Astrocyte (in vitro differentiated cells and primary cell): ENCODE measurements at regions not wholly inside any gene's neighbourhood (a gene's known extent, or its start where the extent isn't known, plus 50 kb on each side); places are given as distances from the start of the nearest gene placed in this dataset.

Experiments used
- DNase-seq: peaks from one replicate; pipeline ENCODE4 v3.0.0-alpha.2; 2010; ENCODE audit warnings: low read depth
- FAIRE-seq: peaks from 2 replicates; lab custom pipeline; 2011; peaks lifted over from hg19 to GRCh38; lab: Jason Lieb, UNC
- H2AFZ ChIP-seq: 2 replicates; pipeline ENCODE4 v1.6.0; 2012; ENCODE audit warnings: low read depth, low read length, inconsistent platforms
- H3K27ac ChIP-seq: 2 replicates; pipeline ENCODE4 v1.5.1; 2011; ENCODE audit warnings: low read depth, low read length, inconsistent platforms
- H3K27me3 ChIP-seq: 2 replicates; pipeline ENCODE4 v1.6.0; 2011; ENCODE audit warnings: low read length, inconsistent platforms; ENCODE audit not compliant: insufficient read depth
- H3K36me3 ChIP-seq: 2 replicates; pipeline ENCODE4 v1.5.1; 2011; ENCODE audit warnings: low read length, inconsistent platforms; ENCODE audit not compliant: insufficient read depth
- H3K4me1 ChIP-seq: 2 replicates; pipeline ENCODE4 v1.5.1; 2011; ENCODE audit warnings: low read length, inconsistent platforms; ENCODE audit not compliant: insufficient read depth
- H3K4me2 ChIP-seq: 2 replicates; pipeline ENCODE4 v1.6.0; 2012; ENCODE audit warnings: low read length, inconsistent platforms
- H3K4me3 ChIP-seq: 2 replicates; pipeline ENCODE4 v1.5.1; 2011; ENCODE audit warnings: low read depth, mild to moderate bottlenecking, low read length, inconsistent platforms; ENCODE audit not compliant: insufficient read depth
- H3K79me2 ChIP-seq: 2 replicates; pipeline ENCODE4 v1.6.0; 2012; ENCODE audit warnings: mild to moderate bottlenecking, low read length, inconsistent platforms; ENCODE audit not compliant: insufficient read depth
- H3K9ac ChIP-seq: 2 replicates; pipeline ENCODE4 v1.6.0; 2012; ENCODE audit warnings: mild to moderate bottlenecking, low read length, inconsistent platforms
- H3K9me3 ChIP-seq: 2 replicates; pipeline ENCODE4 v1.5.1; 2012; ENCODE audit warnings: low read depth, mild to moderate bottlenecking, low read length, inconsistent platforms; ENCODE audit not compliant: insufficient read depth
- H4K20me1 ChIP-seq: 2 replicates; pipeline ENCODE4 v1.6.0; 2012; ENCODE audit warnings: low read length, inconsistent platforms; ENCODE audit not compliant: insufficient read depth
- H3K27ac Mint-ChIP-seq: one replicate; pipeline ENCODE4 v1.8.0; 2021; ENCODE audit warnings: mild to moderate bottlenecking, mixed read lengths; ENCODE audit not compliant: unreplicated experiment
- H3K27me3 Mint-ChIP-seq: one replicate; pipeline ENCODE4 v1.8.0; 2021; ENCODE audit warnings: low read depth, mixed read lengths; ENCODE audit not compliant: unreplicated experiment
- H3K36me3 Mint-ChIP-seq: one replicate; pipeline ENCODE4 v1.8.0; 2021; ENCODE audit warnings: low read depth, mixed read lengths; ENCODE audit not compliant: unreplicated experiment
- H3K4me1 Mint-ChIP-seq: one replicate; pipeline ENCODE4 v1.8.0; 2021; ENCODE audit warnings: low read depth, mixed read lengths; ENCODE audit not compliant: unreplicated experiment
- H3K4me3 Mint-ChIP-seq: one replicate; pipeline ENCODE4 v1.8.0; 2021; ENCODE audit warnings: mild to moderate bottlenecking, moderate library complexity, mixed read lengths; ENCODE audit not compliant: unreplicated experiment
- H3K9me3 Mint-ChIP-seq: one replicate; pipeline ENCODE4 v1.8.0; 2021; ENCODE audit warnings: mild to moderate bottlenecking, mixed read lengths; ENCODE audit not compliant: unreplicated experiment
- CTCF ChIP-seq: IDR thresholded peaks from 2 replicates; pipeline ENCODE4 v1.5.1; 2011; ENCODE audit warnings: low read depth, mild to moderate bottlenecking, inconsistent platforms, low read length, moderate library complexity; ENCODE audit not compliant: insufficient read depth
- EZH2 ChIP-seq: IDR thresholded peaks from 2 replicates; pipeline ENCODE4 v1.6.1; 2012; ENCODE audit warnings: mild to moderate bottlenecking, low read length, inconsistent platforms; ENCODE audit not compliant: insufficient read depth

GRCh38 chr2:16104315-16104948 lies 164.1 kb downstream of the MYCN start:
- Mint-ChIP-seq H3K4me3 (no peak overlapping the region), H3K4me1 (peaks cover 13% of the 10 kb centered on the region), H3K27ac (no peak overlapping the region), H3K27me3 (peaks cover 21% of the 10 kb centered on the region), H3K9me3 (no peaks in the 10 kb centered on the region), H3K36me3 (no peaks in the 10 kb centered on the region)
- Histone ChIP-seq H3K79me2 (no peaks in the 10 kb centered on the region), H3K9me3 (peaks cover 4% of the 10 kb centered on the region), H4K20me1 (no peaks in the 10 kb centered on the region), H2AFZ (no peak overlapping the region), H3K27me3 (no peaks in the 10 kb centered on the region), H3K4me3 (no peak overlapping the region), H3K4me1 (no peaks in the 10 kb centered on the region), H3K27ac (no peak overlapping the region), H3K4me2 (no peak overlapping the region), H3K9ac (no peak overlapping the region), H3K36me3 (no peaks in the 10 kb centered on the region)
- FAIRE-seq (no peak), DNase-seq (no peak)
- TF ChIP-seq EZH2 (no peak), CTCF (no peak)

GRCh38 chr2:16103614-16104314 lies 163.4 kb downstream of the MYCN start:
- H3K9ac ChIP-seq: no peak overlapping the region
- H3K27me3 ChIP-seq: no peaks in the 10 kb centered on the region
- H3K9me3 Mint-ChIP-seq: no peaks in the 10 kb centered on the region
- H3K9me3 ChIP-seq: peaks cover 4% of the 10 kb centered on the region
- H3K4me2 ChIP-seq: no peak overlapping the region
- no peaks in the 10 kb centered on the region for H3K36me3 ChIP-seq
- no peak overlapping the region for H3K27ac ChIP-seq
- no peak for FAIRE-seq
- no peak for TF ChIP-seq EZH2
- TF ChIP-seq CTCF: no peak
- H3K27me3 Mint-ChIP-seq: peaks cover 18% of the 10 kb centered on the region
- H3K36me3 Mint-ChIP-seq: no peaks in the 10 kb centered on the region
- no peak overlapping the region for H3K4me3 ChIP-seq
- no peaks in the 10 kb centered on the region for H4K20me1 ChIP-seq
- no peaks in the 10 kb centered on the region for H3K4me1 ChIP-seq
- no peak overlapping the region for H3K4me3 Mint-ChIP-seq
- no peak for DNase-seq
- H3K79me2 ChIP-seq: no peaks in the 10 kb centered on the region
- H2AFZ ChIP-seq: no peak overlapping the region
- H3K4me1 Mint-ChIP-seq: peaks cover 13% of the 10 kb centered on the region
- no peak overlapping the region for H3K27ac Mint-ChIP-seq

- H3K27me3 Mint-ChIP-seq: peaks cover 18% of the 10 kb centered on the region
- TF ChIP-seq EZH2 (no peak), CTCF (no peak)
- no peaks in the 10 kb centered on the region for H3K36me3 ChIP-seq
- H3K27ac ChIP-seq: no peak overlapping the region
- no peak for DNase-seq
- H3K9ac ChIP-seq: no peak overlapping the region
- H4K20me1 ChIP-seq: no peaks in the 10 kb centered on the region
- no peak overlapping the region for H3K4me2 ChIP-seq
- no peak overlapping the region for H3K4me3 ChIP-seq
- peaks cover 4% of the 10 kb centered on the region for H3K9me3 ChIP-seq
- peaks cover 13% of the 10 kb centered on the region for H3K4me1 Mint-ChIP-seq
- H3K9me3 Mint-ChIP-seq: no peaks in the 10 kb centered on the region
- H3K36me3 Mint-ChIP-seq: no peaks in the 10 kb centered on the region
- no peak overlapping the region for H3K4me3 Mint-ChIP-seq
- H3K27me3 ChIP-seq: no peaks in the 10 kb centered on the region
- H3K79me2 ChIP-seq: no peaks in the 10 kb centered on the region
- FAIRE-seq: no peak
- no peaks in the 10 kb centered on the region for H3K4me1 ChIP-seq
- H2AFZ ChIP-seq: no peak overlapping the region
- no peak overlapping the region for H3K27ac Mint-ChIP-seq
Measured at GRCh38 chr2:16102976-16103380, 162.6 kb downstream of the MYCN start.
